ENCODE measurements at regions not wholly inside any gene's neighbourhood (a gene's known extent, or its start where the extent isn't known, plus 50 kb on each side); places are given as distances from the start of the nearest gene placed in this dataset.

DNA sequence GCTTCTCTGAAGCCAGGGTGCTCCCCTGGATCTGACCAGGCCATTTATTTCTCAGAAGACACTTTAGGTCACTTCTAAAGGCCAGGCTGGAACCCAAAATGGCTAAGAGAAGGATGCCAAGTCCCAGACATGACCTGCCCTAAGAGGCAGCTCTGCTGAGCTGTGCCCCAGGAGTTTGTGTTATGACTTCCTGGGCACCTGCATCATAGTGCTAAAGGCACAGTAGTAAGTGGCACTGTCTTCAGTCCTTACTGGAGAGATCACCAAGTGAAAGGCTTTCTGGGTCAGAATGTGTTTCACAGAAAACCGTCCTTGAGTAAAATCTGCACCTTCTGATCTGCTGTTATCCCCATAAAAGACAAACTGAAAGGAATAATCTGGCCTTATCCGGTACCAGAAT is 120.2 kb downstream of the DAD1 start (continued):
- TF ChIP-seq, protein P1, sequence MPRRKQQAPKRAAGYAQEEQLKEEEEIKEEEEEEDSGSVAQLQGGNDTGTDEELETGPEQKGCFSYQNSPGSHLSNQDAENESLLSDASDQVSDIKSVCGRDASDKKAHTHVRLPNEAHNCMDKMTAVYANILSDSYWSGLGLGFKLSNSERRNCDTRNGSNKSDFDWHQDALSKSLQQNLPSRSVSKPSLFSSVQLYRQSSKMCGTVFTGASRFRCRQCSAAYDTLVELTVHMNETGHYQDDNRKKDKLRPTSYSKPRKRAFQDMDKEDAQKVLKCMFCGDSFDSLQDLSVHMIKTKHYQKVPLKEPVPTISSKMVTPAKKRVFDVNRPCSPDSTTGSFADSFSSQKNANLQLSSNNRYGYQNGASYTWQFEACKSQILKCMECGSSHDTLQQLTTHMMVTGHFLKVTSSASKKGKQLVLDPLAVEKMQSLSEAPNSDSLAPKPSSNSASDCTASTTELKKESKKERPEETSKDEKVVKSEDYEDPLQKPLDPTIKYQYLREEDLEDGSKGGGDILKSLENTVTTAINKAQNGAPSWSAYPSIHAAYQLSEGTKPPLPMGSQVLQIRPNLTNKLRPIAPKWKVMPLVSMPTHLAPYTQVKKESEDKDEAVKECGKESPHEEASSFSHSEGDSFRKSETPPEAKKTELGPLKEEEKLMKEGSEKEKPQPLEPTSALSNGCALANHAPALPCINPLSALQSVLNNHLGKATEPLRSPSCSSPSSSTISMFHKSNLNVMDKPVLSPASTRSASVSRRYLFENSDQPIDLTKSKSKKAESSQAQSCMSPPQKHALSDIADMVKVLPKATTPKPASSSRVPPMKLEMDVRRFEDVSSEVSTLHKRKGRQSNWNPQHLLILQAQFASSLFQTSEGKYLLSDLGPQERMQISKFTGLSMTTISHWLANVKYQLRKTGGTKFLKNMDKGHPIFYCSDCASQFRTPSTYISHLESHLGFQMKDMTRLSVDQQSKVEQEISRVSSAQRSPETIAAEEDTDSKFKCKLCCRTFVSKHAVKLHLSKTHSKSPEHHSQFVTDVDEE (CRISPR knock-in tag; IDR thresholded peaks at IDR 0.05) = no peak
- TF ChIP-seq BACH2 (CRISPR knock-in tag; IDR thresholded peaks at IDR 0.05; ENCODE audit: borderline replicate concordance) = no peak

DNA sequence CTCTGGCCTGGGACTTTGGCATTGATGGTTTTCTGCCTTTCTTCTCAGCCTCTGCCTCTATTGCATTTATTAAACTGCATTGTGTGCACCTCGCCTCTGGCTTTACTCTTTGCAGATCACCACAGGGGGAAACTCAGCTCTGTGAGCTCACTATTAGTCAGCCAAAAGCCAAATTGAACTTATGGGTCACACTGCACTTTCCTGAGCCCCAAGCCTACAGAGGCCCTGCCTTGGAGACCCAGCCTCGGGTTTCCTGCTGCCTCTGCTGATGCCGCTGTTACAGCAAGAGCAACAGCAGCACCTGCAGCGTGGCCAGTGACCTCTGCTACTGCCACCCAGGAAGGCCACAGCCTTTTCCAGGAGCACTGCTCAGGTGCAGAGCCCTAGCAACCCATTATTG is 122.5 kb downstream of the DAD1 start:
- ATAC-seq = no peak
- TF ChIP-seq PPARA (CRISPR knock-in tag; IDR thresholded peaks at IDR 0.05; ENCODE audit: borderline replicate concordance) (no peak), ZC3H10 (CRISPR knock-in tag; IDR thresholded peaks at IDR 0.05) (no peak), BACH2 (CRISPR knock-in tag; IDR thresholded peaks at IDR 0.05; ENCODE audit: borderline replicate concordance) (no peak), TOX (CRISPR knock-in tag; IDR thresholded peaks at IDR 0.05; ENCODE audit: borderline replicate concordance) (no peak), CREB5 (CRISPR knock-in tag; IDR thresholded peaks at IDR 0.05; ENCODE audit: low read depth) (no peak), ZFP30 (CRISPR knock-in tag; IDR thresholded peaks at IDR 0.05) (no peak), ZFP3 (CRISPR knock-in tag; IDR thresholded peaks at IDR 0.05) (no peak), ZNF565 (CRISPR knock-in tag; conservative IDR thresholded peaks at IDR 0.05; ENCODE audit: low read depth) (no peak), SNAI2 (CRISPR knock-in tag; IDR thresholded peaks at IDR 0.05) (no peak), PATZ1 (CRISPR knock-in tag; IDR thresholded peaks at IDR 0.05; ENCODE audit: borderline replicate concordance) (no peak), ZNF8 (CRISPR knock-in tag; IDR thresholded peaks at IDR 0.05) (no peak), ARNTL (CRISPR knock-in tag; IDR thresholded peaks at IDR 0.05; ENCODE audit: borderline replicate concordance, low read depth) (no peak), ESRRG (CRISPR knock-in tag; IDR thresholded peaks at IDR 0.05) (no peak), CSRNP3 (CRISPR knock-in tag; IDR thresholded peaks at IDR 0.05) (no peak), GLIS3 (CRISPR knock-in tag; IDR thresholded peaks at IDR 0.05) (no peak), TCF4 (CRISPR knock-in tag; IDR thresholded peaks at IDR 0.05; ENCODE audit: borderline replicate concordance) (no peak), OSR1 (CRISPR knock-in tag; IDR thresholded peaks at IDR 0.05) (no peak), ISL1 (CRISPR knock-in tag; IDR thresholded peaks at IDR 0.05) (no peak)
- TF ChIP-seq, protein P1 (CRISPR knock-in tag; IDR thresholded peaks at IDR 0.05) = no peak

GRCh38 chr14:22465201-22465840 is 123.7 kb downstream of the DAD1 start:
- ATAC-seq = no peak
- TF ChIP-seq PPARA (CRISPR knock-in tag; IDR thresholded peaks at IDR 0.05; ENCODE audit: borderline replicate concordance) (no peak), OSR1 (CRISPR knock-in tag; IDR thresholded peaks at IDR 0.05) (no peak), ZFP30 (CRISPR knock-in tag; IDR thresholded peaks at IDR 0.05) (no peak), ZNF70 (CRISPR knock-in tag; IDR thresholded peaks at IDR 0.05) (no peak), ESRRG (CRISPR knock-in tag; IDR thresholded peaks at IDR 0.05) (no peak), BACH2 (CRISPR knock-in tag; IDR thresholded peaks at IDR 0.05; ENCODE audit: borderline replicate concordance) (no peak), ARNTL (CRISPR knock-in tag; IDR thresholded peaks at IDR 0.05; ENCODE audit: borderline replicate concordance, low read depth) (no peak), CSDC2 (CRISPR knock-in tag; IDR thresholded peaks at IDR 0.05) (no peak), CREB5 (CRISPR knock-in tag; IDR thresholded peaks at IDR 0.05; ENCODE audit: low read depth) (no peak), ISL1 (CRISPR knock-in tag; IDR thresholded peaks at IDR 0.05) (no peak)
- TF ChIP-seq, protein P1 (CRISPR knock-in tag; IDR thresholded peaks at IDR 0.05) = no peak
